Activated T-helper 2 cell treated with anti-CD3 and anti-CD28 coated beads, Interferon-gamma antibody, Interleukin-2, Interleukin-4, amounts not matched to agents 10 μg/mL and 5 μg/mL and 100 μg/mL, durations not matched to agents 14 hours and 24 hours and 36 hours (primary cell): ENCODE measurements at regions not wholly inside any gene's neighbourhood (a gene's known extent, or its start where the extent isn't known, plus 50 kb on each side); places are given as distances from the start of the nearest gene placed in this dataset.
"Not testable (repeated sequence)": the region's sequence is repeated elsewhere in the genome, so short reads cannot be mapped to it uniquely, and the experiment has no call there.

Source experiments
- DNase-seq: peaks from one replicate; pipeline ENCODE4 v3.0.0; 2021; ENCODE audit warnings: low spot score
- H3K27ac Mint-ChIP-seq: one replicate; pipeline ENCODE4 v1.8.0; 2021; ENCODE audit warnings: mixed read lengths
- H3K27me3 Mint-ChIP-seq: one replicate; pipeline ENCODE4 v1.8.0; 2021; ENCODE audit warnings: low read depth, mixed read lengths
- H3K36me3 Mint-ChIP-seq: one replicate; pipeline ENCODE4 v1.8.0; 2021; ENCODE audit warnings: low read depth, mixed read lengths
- H3K4me1 Mint-ChIP-seq: one replicate; pipeline ENCODE4 v1.8.0; 2021; ENCODE audit warnings: low read depth, mixed read lengths
- H3K4me3 Mint-ChIP-seq: one replicate; pipeline ENCODE4 v1.8.0; 2021; ENCODE audit warnings: low read depth, mild to moderate bottlenecking, moderate library complexity, mixed read lengths
- H3K9me3 Mint-ChIP-seq: one replicate; pipeline ENCODE4 v1.8.0; 2021; ENCODE audit warnings: mixed read lengths
- intact Hi-C: fragments of 100-400 bp; cut with micrococcal nuclease; formaldehyde crosslinking; loops from one replicate; pipeline ENCODE4 v1.15.1; 2023

GRCh38 chr9:31996331-31996730 is 388.1 kb upstream of the ACO1 start:
- Mint-ChIP-seq H3K27ac (no peak overlapping the region), H3K9me3 (peaks cover 6% of the 10 kb centered on the region), H3K4me3 (no peak overlapping the region), H3K4me1 (no peaks in the 10 kb centered on the region), H3K27me3 (no peaks in the 10 kb centered on the region), H3K36me3 (no peaks in the 10 kb centered on the region)
- intact Hi-C loops: no loop called here
- DNase-seq: no peak

DNA sequence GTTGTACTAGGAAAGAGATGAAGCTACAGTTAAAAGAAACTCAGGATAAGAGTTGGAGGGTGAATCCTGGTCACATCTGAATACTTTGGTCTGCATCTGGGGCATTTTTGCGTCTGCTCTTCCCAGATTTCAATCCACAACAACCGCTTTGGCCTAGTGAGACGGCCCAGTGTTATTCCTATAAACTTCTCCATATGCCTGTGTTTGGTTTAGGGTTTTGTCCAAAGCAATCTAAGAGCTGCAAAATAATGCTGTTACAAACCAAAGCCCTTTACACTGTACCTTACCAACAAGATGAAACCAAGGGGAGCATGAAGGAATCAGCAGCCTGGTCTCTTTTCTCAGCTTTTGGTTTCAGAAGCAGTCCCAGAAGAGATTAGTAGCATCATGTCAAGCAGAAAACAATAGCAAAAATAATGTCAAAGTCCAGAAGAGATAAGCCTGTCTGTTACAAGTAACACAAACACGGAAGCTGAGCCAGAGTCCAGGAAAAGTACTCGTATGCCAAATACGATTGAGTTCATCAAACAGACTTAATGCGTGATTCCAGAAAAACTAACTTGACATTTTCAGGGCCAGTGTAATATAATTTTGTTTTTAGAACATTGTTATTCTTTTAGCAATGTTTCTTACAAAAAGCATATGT is 379.9 kb upstream of the ACO1 start:
- Mint-ChIP-seq H3K9me3 (no peaks in the 10 kb centered on the region), H3K27ac (no peak overlapping the region), H3K4me1 (no peaks in the 10 kb centered on the region), H3K36me3 (no peaks in the 10 kb centered on the region), H3K4me3 (no peak overlapping the region), H3K27me3 (no peaks in the 10 kb centered on the region)
- intact Hi-C loops: no loop called here
- DNase-seq: no peak

DNA sequence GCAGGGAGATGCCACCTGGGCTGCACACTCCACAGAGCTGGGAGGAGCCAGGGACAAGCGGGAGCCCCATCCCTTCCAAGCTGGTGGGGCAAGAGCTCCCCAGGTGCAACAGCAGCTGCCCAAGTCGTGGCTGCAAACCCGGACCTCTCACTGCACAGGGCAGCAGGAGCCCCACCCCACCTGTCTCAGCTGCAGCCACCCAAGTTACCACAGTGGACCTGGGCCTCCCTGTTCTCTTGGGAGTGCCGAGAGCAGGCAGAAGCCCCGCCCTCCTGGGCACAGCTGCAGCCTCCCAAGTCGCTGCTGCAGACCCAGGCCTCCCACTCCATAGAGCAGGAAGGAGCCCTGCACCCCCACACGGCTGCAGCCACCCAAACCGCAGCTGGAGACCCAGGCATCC is 374.1 kb upstream of the ACO1 start:
- Mint-ChIP-seq H3K4me3 (no peak overlapping the region), H3K9me3 (no peaks in the 10 kb centered on the region), H3K27me3 (no peaks in the 10 kb centered on the region), H3K36me3 (no peaks in the 10 kb centered on the region), H3K27ac (no peak overlapping the region), H3K4me1 (no peaks in the 10 kb centered on the region)
- DNase-seq: no peak
- intact Hi-C loops: no loop called here

GRCh38 chr9:32011049-32011448 is 373.4 kb upstream of the ACO1 start:
- no peaks in the 10 kb centered on the region for H3K36me3 Mint-ChIP-seq
- H3K27ac Mint-ChIP-seq: no peak overlapping the region
- H3K4me3 Mint-ChIP-seq: no peak overlapping the region
- H3K4me1 Mint-ChIP-seq: no peaks in the 10 kb centered on the region
- no peaks in the 10 kb centered on the region for H3K27me3 Mint-ChIP-seq
- no peak for DNase-seq
- intact Hi-C loops: no loop called here
- H3K9me3 Mint-ChIP-seq: no peaks in the 10 kb centered on the region

GRCh38 chr9:32015795-32016194 is 368.6 kb upstream of the ACO1 start:
- intact Hi-C loops: no loop called here
- no peak for DNase-seq
- Mint-ChIP-seq H3K36me3 (no peaks in the 10 kb centered on the region), H3K4me3 (no peak overlapping the region), H3K4me1 (no peaks in the 10 kb centered on the region), H3K27me3 (no peaks in the 10 kb centered on the region), H3K27ac (no peak overlapping the region), H3K9me3 (no peaks in the 10 kb centered on the region)

- Mint-ChIP-seq H3K36me3 (no peaks in the 10 kb centered on the region), H3K9me3 (no peaks in the 10 kb centered on the region), H3K27me3 (no peaks in the 10 kb centered on the region), H3K27ac (no peak overlapping the region), H3K4me1 (no peaks in the 10 kb centered on the region), H3K4me3 (no peak overlapping the region)
- no peak for DNase-seq
- intact Hi-C loops: no loop called here
These were observed 338.9 kb upstream of the ACO1 start for GRCh38 chr9:32045513-32045912.

- Mint-ChIP-seq H3K27ac (no peak overlapping the region), H3K4me3 (no peak overlapping the region), H3K36me3 (no peaks in the 10 kb centered on the region), H3K9me3 (no peaks in the 10 kb centered on the region), H3K27me3 (no peaks in the 10 kb centered on the region), H3K4me1 (no peaks in the 10 kb centered on the region)
- DNase-seq: no peak
- intact Hi-C loops: no loop called here
These were observed 317.2 kb upstream of the ACO1 start for GRCh38 chr9:32067261-32067660.

DNA sequence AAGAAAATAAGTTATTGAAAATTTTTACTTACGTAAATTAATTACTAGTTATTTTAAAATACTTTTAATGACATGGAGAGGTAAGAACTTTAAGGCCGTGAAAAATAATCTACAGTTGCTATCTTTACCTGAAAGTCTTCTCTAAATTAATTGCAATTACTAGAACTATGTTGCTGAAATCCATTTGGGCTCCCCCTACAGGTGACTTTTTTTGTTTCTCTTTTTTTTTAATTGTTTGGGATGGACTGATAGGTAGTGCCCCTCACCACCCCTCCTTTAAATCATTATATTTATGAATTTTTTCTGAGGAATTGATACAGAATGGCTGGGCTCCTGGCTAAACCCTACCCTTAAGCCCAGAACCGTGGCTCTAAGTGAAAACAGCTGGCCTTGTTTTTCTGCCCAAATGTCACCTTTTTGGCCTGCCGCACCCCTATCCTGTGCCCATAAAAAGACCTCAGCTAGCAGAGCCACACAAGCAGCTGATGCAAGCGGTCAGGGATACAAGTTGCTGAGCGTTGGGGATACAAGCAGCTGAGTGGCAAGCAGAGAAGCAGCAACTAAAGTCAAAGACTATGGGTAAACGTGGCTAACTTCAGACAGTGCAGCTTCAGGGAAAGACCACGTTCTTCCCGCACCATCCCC is 315.2 kb upstream of the ACO1 start:
- Mint-ChIP-seq H3K4me1 (no peaks in the 10 kb centered on the region), H3K27ac (no peak overlapping the region), H3K27me3 (no peaks in the 10 kb centered on the region), H3K36me3 (no peaks in the 10 kb centered on the region), H3K4me3 (no peak overlapping the region), H3K9me3 (no peaks in the 10 kb centered on the region)
- no peak for DNase-seq
- intact Hi-C loops: no loop called here

- DNase-seq: no peak
- H3K27ac Mint-ChIP-seq: no peak overlapping the region
- no peaks in the 10 kb centered on the region for H3K9me3 Mint-ChIP-seq
- H3K4me1 Mint-ChIP-seq: no peaks in the 10 kb centered on the region
- no peaks in the 10 kb centered on the region for H3K36me3 Mint-ChIP-seq
- H3K4me3 Mint-ChIP-seq: no peak overlapping the region
- intact Hi-C loops: no loop called here
- H3K27me3 Mint-ChIP-seq: no peaks in the 10 kb centered on the region
These were observed 314.5 kb upstream of the ACO1 start for GRCh38 chr9:32069969-32070368.

DNA sequence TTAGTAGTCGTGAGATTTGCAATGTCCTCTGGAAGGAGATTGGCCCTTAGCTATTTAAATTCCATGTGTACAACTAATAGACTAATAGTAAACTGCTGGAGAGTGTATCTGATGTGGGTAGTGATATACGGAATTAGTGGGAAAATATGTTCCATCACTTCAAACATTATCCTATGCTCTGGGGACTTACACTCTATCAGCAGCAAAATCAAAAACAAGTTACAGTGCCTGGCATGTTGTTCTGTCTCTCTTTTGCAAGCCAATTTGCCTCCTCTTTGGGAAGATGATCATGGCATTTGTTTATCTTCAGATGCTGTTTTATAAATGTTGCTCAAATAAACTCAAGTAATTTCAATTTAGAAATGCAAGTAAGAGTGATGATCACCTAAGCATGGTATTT is 311.9 kb upstream of the ACO1 start:
- no peak for DNase-seq
- Mint-ChIP-seq H3K9me3 (no peaks in the 10 kb centered on the region), H3K4me1 (no peaks in the 10 kb centered on the region), H3K36me3 (no peaks in the 10 kb centered on the region), H3K27ac (no peak overlapping the region), H3K4me3 (no peak overlapping the region), H3K27me3 (no peaks in the 10 kb centered on the region)
- intact Hi-C loops: no loop called here

DNA sequence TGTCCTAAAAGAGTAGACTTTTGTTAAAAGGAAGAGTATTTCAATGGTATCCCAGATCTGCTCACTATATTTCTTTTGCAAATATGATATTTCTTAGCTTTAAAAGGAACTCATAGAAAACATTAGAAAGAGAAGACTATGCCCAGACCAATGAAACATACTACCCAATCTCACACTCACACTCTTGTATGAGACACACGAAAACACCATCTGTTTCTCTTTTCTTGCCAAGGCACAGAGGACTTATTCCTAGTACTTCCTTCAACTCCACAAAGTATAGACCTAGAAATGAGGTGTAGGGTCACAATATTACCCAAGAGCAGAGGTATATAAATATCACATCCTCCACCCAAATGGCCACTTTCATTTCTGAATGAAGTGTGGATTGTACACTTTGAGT is 292.4 kb upstream of the ACO1 start:
- Mint-ChIP-seq H3K4me3 (no peak overlapping the region), H3K4me1 (no peaks in the 10 kb centered on the region), H3K9me3 (no peaks in the 10 kb centered on the region), H3K27ac (no peak overlapping the region), H3K36me3 (no peaks in the 10 kb centered on the region), H3K27me3 (no peaks in the 10 kb centered on the region)
- DNase-seq: no peak
- intact Hi-C loops: no loop called here

GRCh38 chr9:32117291-32117690 is 267.2 kb upstream of the ACO1 start:
- H3K4me3 Mint-ChIP-seq: no peak overlapping the region
- no peaks in the 10 kb centered on the region for H3K4me1 Mint-ChIP-seq

GRCh38 chr9:32128546-32128945 is 255.9 kb upstream of the ACO1 start:
- H3K9me3 Mint-ChIP-seq: no peaks in the 10 kb centered on the region
- no peak overlapping the region for H3K4me3 Mint-ChIP-seq
- DNase-seq: no peak
- intact Hi-C loops: no loop called here
- no peaks in the 10 kb centered on the region for H3K4me1 Mint-ChIP-seq
- H3K27me3 Mint-ChIP-seq: no peaks in the 10 kb centered on the region
- H3K27ac Mint-ChIP-seq: no peak overlapping the region
- H3K36me3 Mint-ChIP-seq: no peaks in the 10 kb centered on the region

More at GRCh38 chr9:32117291-32117690, 267.2 kb upstream of the ACO1 start:
- no peak overlapping the region for H3K27ac Mint-ChIP-seq
- no peaks in the 10 kb centered on the region for H3K9me3 Mint-ChIP-seq
- no peak for DNase-seq
- H3K36me3 Mint-ChIP-seq: no peaks in the 10 kb centered on the region
- H3K27me3 Mint-ChIP-seq: no peaks in the 10 kb centered on the region
- intact Hi-C loops: no loop called here

DNA sequence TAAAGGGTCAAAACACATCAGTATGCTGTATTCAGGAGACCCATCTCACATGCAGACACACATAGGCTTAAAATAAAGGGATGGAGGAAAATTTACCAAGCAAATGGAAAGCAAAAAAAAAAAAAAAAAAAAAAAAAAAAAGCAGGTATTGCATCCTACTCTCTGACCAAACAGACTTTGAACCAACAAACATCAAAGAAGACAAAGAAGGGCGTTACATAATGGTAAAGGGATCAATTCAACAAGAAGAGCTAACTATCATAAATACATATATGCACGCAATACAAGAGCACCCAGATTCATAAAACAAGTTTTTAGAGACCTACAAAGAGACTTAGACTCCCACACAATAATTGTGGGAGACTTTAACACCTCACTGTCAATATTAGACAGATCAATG is 253.7 kb upstream of the ACO1 start:
- H3K4me3 Mint-ChIP-seq, H3K27ac Mint-ChIP-seq, H3K9me3 Mint-ChIP-seq, DNase-seq, H3K4me1 Mint-ChIP-seq, H3K36me3 Mint-ChIP-seq, H3K27me3 Mint-ChIP-seq, intact Hi-C loops: not testable (repeated sequence)
